Brain microvascular endothelial cell (primary cell): ENCODE measurements at regions not wholly inside any gene's neighbourhood (a gene's known extent, or its start where the extent isn't known, plus 50 kb on each side); places are given as distances from the start of the nearest gene placed in this dataset.

Experiments used
- DNase-seq: peaks from one replicate; pipeline ENCODE4 v3.0.0-alpha.2; 2020
- H3K27ac ChIP-seq: fragments of 250-450 bp; sonication (Bioruptor Pico); 2 replicates; pipeline ENCODE4 v1.5.1; 2020; ENCODE audit warnings: mild to moderate bottlenecking, moderate library complexity
- H3K27me3 ChIP-seq: fragments of 250-450 bp; sonication (Bioruptor Pico); replicated peaks from 2 replicates; pipeline ENCODE4 v1.5.1; 2020; ENCODE audit warnings: mild to moderate bottlenecking
- H3K36me3 ChIP-seq: fragments of 250-450 bp; sonication (Bioruptor Pico); replicated peaks from 2 replicates; pipeline ENCODE4 v1.5.1; 2020; ENCODE audit warnings: mild to moderate bottlenecking
- H3K4me3 ChIP-seq: 2 replicates; pipeline ENCODE4 v1.5.1; 2011; ENCODE audit warnings: low read depth, mild to moderate bottlenecking, control low read depth, low read length, moderate library complexity
- CTCF ChIP-seq: IDR thresholded peaks from 2 replicates; pipeline ENCODE4 v1.5.1; 2011; ENCODE audit warnings: low read depth, mild to moderate bottlenecking, moderate library complexity, low read length, control low read depth, inconsistent platforms; ENCODE audit errors: missing control alignments
- in situ Hi-C: cut with HindIII; loops from 2 replicates; pipeline ENCODE4 v1.10.0; 2017; ENCODE audit warnings: low sequenced_read_pairs, low pct_ligation_motif_present

GRCh38 chrX:109862433-109862832 is 129.4 kb upstream of the ACSL4 start:
- no peak overlapping the region for H3K27ac ChIP-seq
- no peak for TF ChIP-seq CTCF
- in situ Hi-C loops: no loop called here
- H3K4me3 ChIP-seq: no peak overlapping the region
- no peaks in the 10 kb centered on the region for H3K27me3 ChIP-seq
- no peaks in the 10 kb centered on the region for H3K36me3 ChIP-seq
- DNase-seq: no peak

GRCh38 chrX:109863811-109864210 is 130.8 kb upstream of the ACSL4 start:
- no peak for DNase-seq
- Histone ChIP-seq H3K4me3 (no peak overlapping the region), H3K27ac (no peak overlapping the region), H3K27me3 (no peaks in the 10 kb centered on the region), H3K36me3 (no peaks in the 10 kb centered on the region)
- no peak for TF ChIP-seq CTCF
- in situ Hi-C loops: no loop called here

- Histone ChIP-seq H3K27me3 (no peaks in the 10 kb centered on the region), H3K27ac (no peak overlapping the region), H3K4me3 (no peak overlapping the region), H3K36me3 (no peaks in the 10 kb centered on the region)
- DNase-seq: no peak
- in situ Hi-C loops: no loop called here
- no peak for TF ChIP-seq CTCF
These were observed 131.6 kb upstream of the TMEM164 start for GRCh38 chrX:109871121-109871888.

GRCh38 chrX:109872021-109872732 is 130.7 kb upstream of the TMEM164 start:
- DNase-seq: no peak
- no peak for TF ChIP-seq CTCF
- no peaks in the 10 kb centered on the region for H3K36me3 ChIP-seq
- H3K4me3 ChIP-seq: no peak overlapping the region
- in situ Hi-C loops: no loop called here
- no peak overlapping the region for H3K27ac ChIP-seq
- no peaks in the 10 kb centered on the region for H3K27me3 ChIP-seq

GRCh38 chrX:109873574-109873973 is 129.3 kb upstream of the TMEM164 start:
- TF ChIP-seq CTCF: no peak
- no peaks in the 10 kb centered on the region for H3K27me3 ChIP-seq
- in situ Hi-C loops: no loop called here
- H3K4me3 ChIP-seq: no peak overlapping the region
- DNase-seq: no peak
- H3K36me3 ChIP-seq: no peaks in the 10 kb centered on the region
- H3K27ac ChIP-seq: no peak overlapping the region
